NB4 (cell line): ENCODE measurements at regions not wholly inside any gene's neighbourhood (a gene's known extent, or its start where the extent isn't known, plus 50 kb on each side); places are given as distances from the start of the nearest gene placed in this dataset.

Experiments
- DNase-seq: peaks from one replicate; pipeline ENCODE4 v3.0.0; 2010; ENCODE audit warnings: low read depth
- H3K4me3 ChIP-seq: one replicate; pipeline ENCODE4 v1.5.1; 2011; ENCODE audit warnings: mild to moderate bottlenecking, low read depth, low read length, moderate library complexity
- CTCF ChIP-seq: IDR thresholded peaks from one replicate; pipeline ENCODE4 v1.5.1; 2012; ENCODE audit warnings: low read depth, low read length
- MAX ChIP-seq: IDR thresholded peaks from 2 replicates; pipeline ENCODE4 v1.6.1; 2011; ENCODE audit warnings: low read depth, low read length
- MYC ChIP-seq: IDR thresholded peaks from 2 replicates; pipeline ENCODE4 v1.6.1; 2011; ENCODE audit warnings: low read depth, low read length
- POLR2A ChIP-seq: IDR thresholded peaks from 2 replicates; pipeline ENCODE4 v1.6.1; 2011; ENCODE audit warnings: mild to moderate bottlenecking; ENCODE audit not compliant: insufficient read length; ENCODE audit errors: extremely low read depth

GRCh38 chr5:67901814-67902496 lies 313.6 kb upstream of the PIK3R1 start:
- H3K4me3 ChIP-seq = no peak overlapping the region
- DNase-seq = no peak
- TF ChIP-seq MYC (no peak), POLR2A (no peak), CTCF (no peak), MAX (no peak)

GRCh38 chr5:67900514-67900913 lies 315.0 kb upstream of the PIK3R1 start:
- TF ChIP-seq POLR2A (no peak), MYC (no peak), CTCF (no peak), MAX (no peak)
- no peak overlapping the region for H3K4me3 ChIP-seq
- no peak for DNase-seq

- no peak overlapping the region for H3K4me3 ChIP-seq
- no peak for DNase-seq
- TF ChIP-seq POLR2A (no peak), MYC (no peak), CTCF (no peak), MAX (no peak)
These were observed 317.6 kb upstream of the PIK3R1 start for GRCh38 chr5:67897980-67898379.

- TF ChIP-seq CTCF = no peak
- no peak for TF ChIP-seq MYC
- TF ChIP-seq MAX = no peak
- no peak for TF ChIP-seq POLR2A
- DNase-seq = no peak
- no peak overlapping the region for H3K4me3 ChIP-seq
These were observed 318.1 kb upstream of the PIK3R1 start for GRCh38 chr5:67897431-67897830.

- no peak for TF ChIP-seq MYC
- no peak for TF ChIP-seq CTCF
- TF ChIP-seq MAX = no peak
- no peak for TF ChIP-seq POLR2A
- H3K4me3 ChIP-seq = no peak overlapping the region
- DNase-seq = no peak
These were observed 318.6 kb upstream of the PIK3R1 start for GRCh38 chr5:67896930-67897313.
